HL-60 (cell line): ENCODE measurements at regions not wholly inside any gene's neighbourhood (a gene's known extent, or its start where the extent isn't known, plus 50 kb on each side); places are given as distances from the start of the nearest gene placed in this dataset.
"Not testable (repeated sequence)": the region's sequence is repeated elsewhere in the genome, so short reads cannot be mapped to it uniquely, and the experiment has no call there.

Experiments used
- DNase-seq, 2 experiments: peaks; one replicate each; pipeline ENCODE4 v3.0.0-alpha.2; 2010 to 2020; ENCODE audit warnings: low read depth in 1 of 2, low spot score in 1 of 2
- H3K27ac ChIP-seq: fragments of 250-450 bp; sonication (Bioruptor Pico); replicated peaks from 2 replicates; pipeline ENCODE4 v1.5.1; 2020; ENCODE audit warnings: mild to moderate bottlenecking, moderate library complexity
- H3K27me3 ChIP-seq: fragments of 250-450 bp; sonication (Bioruptor Pico); 2 replicates; pipeline ENCODE4 v1.5.1; 2021; ENCODE audit warnings: mild to moderate bottlenecking, moderate library complexity; ENCODE audit not compliant: insufficient read depth, poor library complexity, severe bottlenecking
- H3K4me3 ChIP-seq: replicated peaks from 2 replicates; pipeline ENCODE4 v1.5.1; 2011; ENCODE audit warnings: mild to moderate bottlenecking, control low read depth, low read length; ENCODE audit not compliant: insufficient read depth
- GABPA ChIP-seq: IDR thresholded peaks from 2 replicates; pipeline ENCODE4 v1.6.1; 2012; ENCODE audit warnings: low read depth
- POLR2AphosphoS5 ChIP-seq: IDR thresholded peaks from 2 replicates; pipeline ENCODE4 v1.6.1; 2012; ENCODE audit warnings: low read depth
- SPI1 ChIP-seq: IDR thresholded peaks from 2 replicates; pipeline ENCODE4 v1.6.1; 2012; ENCODE audit warnings: low read depth, mild to moderate bottlenecking, borderline replicate concordance
- TF ChIP-seq, protein P1 (sequence below): IDR thresholded peaks from 2 replicates; pipeline ENCODE4 v1.6.1; 2012; ENCODE audit warnings: low read depth; ENCODE audit not compliant: insufficient replicate concordance
- TF ChIP-seq, protein P2 (sequence below): IDR thresholded peaks from one replicate; pipeline ENCODE4 v1.5.1; 2011; ENCODE audit warnings: low read length, control low read depth, inconsistent platforms; ENCODE audit not compliant: insufficient read depth

GRCh38 chr17:52606098-52606497 is 447.6 kb upstream of the CA10 start:
- Histone ChIP-seq H3K27me3 (no peaks in the 10 kb centered on the region), H3K27ac (no peak overlapping the region), H3K4me3 (no peak overlapping the region)
- DNase-seq, result no peak
- TF ChIP-seq, protein P1, sequence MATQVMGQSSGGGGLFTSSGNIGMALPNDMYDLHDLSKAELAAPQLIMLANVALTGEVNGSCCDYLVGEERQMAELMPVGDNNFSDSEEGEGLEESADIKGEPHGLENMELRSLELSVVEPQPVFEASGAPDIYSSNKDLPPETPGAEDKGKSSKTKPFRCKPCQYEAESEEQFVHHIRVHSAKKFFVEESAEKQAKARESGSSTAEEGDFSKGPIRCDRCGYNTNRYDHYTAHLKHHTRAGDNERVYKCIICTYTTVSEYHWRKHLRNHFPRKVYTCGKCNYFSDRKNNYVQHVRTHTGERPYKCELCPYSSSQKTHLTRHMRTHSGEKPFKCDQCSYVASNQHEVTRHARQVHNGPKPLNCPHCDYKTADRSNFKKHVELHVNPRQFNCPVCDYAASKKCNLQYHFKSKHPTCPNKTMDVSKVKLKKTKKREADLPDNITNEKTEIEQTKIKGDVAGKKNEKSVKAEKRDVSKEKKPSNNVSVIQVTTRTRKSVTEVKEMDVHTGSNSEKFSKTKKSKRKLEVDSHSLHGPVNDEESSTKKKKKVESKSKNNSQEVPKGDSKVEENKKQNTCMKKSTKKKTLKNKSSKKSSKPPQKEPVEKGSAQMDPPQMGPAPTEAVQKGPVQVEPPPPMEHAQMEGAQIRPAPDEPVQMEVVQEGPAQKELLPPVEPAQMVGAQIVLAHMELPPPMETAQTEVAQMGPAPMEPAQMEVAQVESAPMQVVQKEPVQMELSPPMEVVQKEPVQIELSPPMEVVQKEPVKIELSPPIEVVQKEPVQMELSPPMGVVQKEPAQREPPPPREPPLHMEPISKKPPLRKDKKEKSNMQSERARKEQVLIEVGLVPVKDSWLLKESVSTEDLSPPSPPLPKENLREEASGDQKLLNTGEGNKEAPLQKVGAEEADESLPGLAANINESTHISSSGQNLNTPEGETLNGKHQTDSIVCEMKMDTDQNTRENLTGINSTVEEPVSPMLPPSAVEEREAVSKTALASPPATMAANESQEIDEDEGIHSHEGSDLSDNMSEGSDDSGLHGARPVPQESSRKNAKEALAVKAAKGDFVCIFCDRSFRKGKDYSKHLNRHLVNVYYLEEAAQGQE, result no peak
- TF ChIP-seq, protein P2, sequence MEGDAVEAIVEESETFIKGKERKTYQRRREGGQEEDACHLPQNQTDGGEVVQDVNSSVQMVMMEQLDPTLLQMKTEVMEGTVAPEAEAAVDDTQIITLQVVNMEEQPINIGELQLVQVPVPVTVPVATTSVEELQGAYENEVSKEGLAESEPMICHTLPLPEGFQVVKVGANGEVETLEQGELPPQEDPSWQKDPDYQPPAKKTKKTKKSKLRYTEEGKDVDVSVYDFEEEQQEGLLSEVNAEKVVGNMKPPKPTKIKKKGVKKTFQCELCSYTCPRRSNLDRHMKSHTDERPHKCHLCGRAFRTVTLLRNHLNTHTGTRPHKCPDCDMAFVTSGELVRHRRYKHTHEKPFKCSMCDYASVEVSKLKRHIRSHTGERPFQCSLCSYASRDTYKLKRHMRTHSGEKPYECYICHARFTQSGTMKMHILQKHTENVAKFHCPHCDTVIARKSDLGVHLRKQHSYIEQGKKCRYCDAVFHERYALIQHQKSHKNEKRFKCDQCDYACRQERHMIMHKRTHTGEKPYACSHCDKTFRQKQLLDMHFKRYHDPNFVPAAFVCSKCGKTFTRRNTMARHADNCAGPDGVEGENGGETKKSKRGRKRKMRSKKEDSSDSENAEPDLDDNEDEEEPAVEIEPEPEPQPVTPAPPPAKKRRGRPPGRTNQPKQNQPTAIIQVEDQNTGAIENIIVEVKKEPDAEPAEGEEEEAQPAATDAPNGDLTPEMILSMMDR, result no peak
- no peak for TF ChIP-seq POLR2AphosphoS5
- no peak for TF ChIP-seq GABPA
- TF ChIP-seq SPI1, result no peak

GRCh38 chr17:52604105-52604504 is 445.6 kb upstream of the CA10 start:
- Histone ChIP-seq H3K4me3 (no peak overlapping the region), H3K27me3 (no peaks in the 10 kb centered on the region), H3K27ac (no peak overlapping the region)
- TF ChIP-seq, protein P2, result no peak
- TF ChIP-seq POLR2AphosphoS5 (no peak), SPI1 (no peak), GABPA (no peak)
- TF ChIP-seq, protein P1, result no peak
- DNase-seq, result no peak

GRCh38 chr17:52597452-52598215 is 439.1 kb upstream of the CA10 start:
- not testable (repeated sequence) for H3K27ac ChIP-seq, DNase-seq, H3K4me3 ChIP-seq, H3K27me3 ChIP-seq

GRCh38 chr17:52594516-52594915 is 436.0 kb upstream of the CA10 start:
- no peak for TF ChIP-seq GABPA
- TF ChIP-seq, protein P1, result no peak
- no peak for TF ChIP-seq POLR2AphosphoS5
- no peak for TF ChIP-seq SPI1
- TF ChIP-seq, protein P2, result no peak
- Histone ChIP-seq H3K27ac (no peak overlapping the region), H3K27me3 (no peaks in the 10 kb centered on the region), H3K4me3 (no peak overlapping the region)
- DNase-seq, result no peak
